CD14-positive monocyte (primary cell): ENCODE measurements at regions not wholly inside any gene's neighbourhood (a gene's known extent, or its start where the extent isn't known, plus 50 kb on each side); places are given as distances from the start of the nearest gene placed in this dataset.

ENCODE experiments used
- DNase-seq, 3 donors: peaks; one replicate each; pipeline ENCODE4 v3.0.0-alpha.2; 2011 to 2022
- H2AFZ ChIP-seq: 2 replicates; pipeline ENCODE4 v1.6.0; 2012; ENCODE audit warnings: mild to moderate bottlenecking, low read depth, low read length, inconsistent platforms; ENCODE audit not compliant: insufficient read depth, poor library complexity, severe bottlenecking
- H3K27ac ChIP-seq, 2 donors: 1 replicate in 1 of 2; 2 replicates in 1 of 2; pipeline ENCODE4 v1.5.1; 2012 to 2013; ENCODE audit warnings: low read length in 2 of 2, control low read depth in 1 of 2, inconsistent platforms in 1 of 2, low read depth in 1 of 2, mild to moderate bottlenecking in 1 of 2
- H3K27me3 ChIP-seq, 2 donors: one replicate each; pipeline versions ENCODE4 v1.6.0 to v1.6.1; 2011 to 2013; ENCODE audit warnings: low read length in 2 of 2; ENCODE audit not compliant: control insufficient read depth in 2 of 2, insufficient read depth in 2 of 2
- H3K36me3 ChIP-seq, 2 donors: replicated peaks in 1 of 2; 1 replicate in 1 of 2; 2 replicates in 1 of 2; pipeline versions ENCODE4 v1.5.1 to v1.6.1; 2012 to 2013; ENCODE audit warnings: low read length in 2 of 2, control low read depth in 1 of 2, inconsistent platforms in 1 of 2, mild to moderate bottlenecking in 1 of 2; ENCODE audit not compliant: insufficient read depth in 2 of 2, control insufficient read depth in 1 of 2
- H3K4me1 ChIP-seq, 2 donors: 1 replicate in 1 of 2; 2 replicates in 1 of 2; pipeline versions ENCODE4 v1.5.1 to v1.6.1; 2012 to 2013; ENCODE audit warnings: low read length in 2 of 2, control low read depth in 1 of 2, inconsistent platforms in 1 of 2, mild to moderate bottlenecking in 1 of 2, moderate library complexity in 1 of 2; ENCODE audit not compliant: insufficient read depth in 2 of 2, control insufficient read depth in 1 of 2
- H3K4me2 ChIP-seq: replicated peaks from 2 replicates; pipeline ENCODE3; 2012; ENCODE audit warnings: low read length, moderate library complexity, mild to moderate bottlenecking; ENCODE audit not compliant: poor library complexity, severe bottlenecking; ENCODE audit errors: extremely low read depth
- H3K4me3 ChIP-seq, 3 experiments: fragments of 200-600 bp in 1 of 3; sonication (generic) in 1 of 3; replicated peaks in 1 of 3; 1 replicate in 2 of 3; 2 replicates in 1 of 3; pipeline ENCODE4 v1.5.1; 2011 to 2013; ENCODE audit warnings: low read length in 3 of 3, mild to moderate bottlenecking in 3 of 3, control low read depth in 2 of 3, low read depth in 2 of 3, inconsistent platforms in 1 of 3, moderate library complexity in 1 of 3
- H3K79me2 ChIP-seq: 2 replicates; pipeline ENCODE4 v1.6.0; 2012; ENCODE audit warnings: mild to moderate bottlenecking, control low read depth, inconsistent platforms, low read length, moderate library complexity; ENCODE audit not compliant: insufficient read depth
- H3K9ac ChIP-seq: 2 replicates; pipeline ENCODE4 v1.6.0; 2017; ENCODE audit warnings: low read length, mild to moderate bottlenecking; ENCODE audit not compliant: insufficient read depth, poor library complexity, severe bottlenecking
- H3K9me3 ChIP-seq, 2 donors: replicated peaks in 1 of 2; 1 replicate in 1 of 2; 2 replicates in 1 of 2; pipeline versions ENCODE4 v1.5.1 to v1.6.1; 2012 to 2013; ENCODE audit warnings: low read length in 2 of 2, control low read depth in 1 of 2; ENCODE audit not compliant: control insufficient read depth in 1 of 2, insufficient read depth in 1 of 2
- H4K20me1 ChIP-seq: 2 replicates; pipeline ENCODE4 v1.6.0; 2012; ENCODE audit warnings: mild to moderate bottlenecking, low read length, control low read depth, moderate library complexity; ENCODE audit not compliant: insufficient read depth
- H3K27ac Mint-ChIP-seq, 7 donors: one replicate each; pipeline ENCODE4 v1.8.0; 2020; ENCODE audit warnings: mild to moderate bottlenecking in 7 of 7, mixed read lengths in 7 of 7, moderate library complexity in 6 of 7, inconsistent platforms in 2 of 7
- H3K27me3 Mint-ChIP-seq, 3 donors: one replicate each; pipeline ENCODE4 v1.8.0; 2021 to 2022; ENCODE audit warnings: low read depth in 3 of 3, mild to moderate bottlenecking in 3 of 3, mixed read lengths in 3 of 3, moderate library complexity in 3 of 3, inconsistent platforms in 1 of 3
- H3K36me3 Mint-ChIP-seq, 2 donors: one replicate each; pipeline ENCODE4 v1.8.0; 2020; ENCODE audit warnings: mixed read lengths in 2 of 2, inconsistent platforms in 1 of 2, mild to moderate bottlenecking in 1 of 2
- H3K4me1 Mint-ChIP-seq: one replicate; pipeline ENCODE4 v1.8.0; 2020; ENCODE audit warnings: mild to moderate bottlenecking, mixed read lengths
- H3K4me3 Mint-ChIP-seq, 2 donors: one replicate each; pipeline ENCODE4 v1.8.0; 2020; ENCODE audit warnings: mild to moderate bottlenecking in 2 of 2, mixed read lengths in 2 of 2, moderate library complexity in 1 of 2
- H3K9me3 Mint-ChIP-seq, 7 donors: one replicate each; pipeline ENCODE4 v1.8.0; 2020 to 2022; ENCODE audit warnings: mixed read lengths in 7 of 7, mild to moderate bottlenecking in 6 of 7, moderate library complexity in 6 of 7, inconsistent platforms in 2 of 7
- CTCF ChIP-seq: fragments of 200-600 bp; IDR thresholded peaks from one replicate; pipeline ENCODE4 v1.8.0; 2022; ENCODE audit warnings: antibody characterized with exemption, mild to moderate bottlenecking
- WGBS: methylation state at CpG from one replicate; pipeline ENCODE4 v1.1.5; 2013; ENCODE audit warnings: missing lambda C conversion rate; ENCODE audit not compliant: insufficient coverage; 5-methylcytosine and 5-hydroxymethylcytosine counted together
- intact Hi-C, 2 donors: fragments of 100-400 bp; cut with micrococcal nuclease; formaldehyde crosslinking; loops; one replicate each; pipeline versions ENCODE4 v1.15.0 to v1.15.1; 2023

GRCh38 chr16:74168445-74168844, 128.2 kb upstream of the PSMD7 start:
- no peak overlapping the region for H2AFZ ChIP-seq
- H3K27ac ChIP-seq, result no peak overlapping the region
- no peaks in the 10 kb centered on the region for H3K27me3 ChIP-seq
- no peak overlapping the region for H3K9ac ChIP-seq
- WGBS, result no CpG with 5 or more reads among the region's 1 CpG
- H3K36me3 Mint-ChIP-seq, result no peaks in the 10 kb centered on the region
- peaks cover 0 to 1% (median 0%) of the 10 kb centered on the region in 7 donors for H3K9me3 Mint-ChIP-seq
- no peaks in the 10 kb centered on the region for H3K36me3 ChIP-seq
- H3K4me1 ChIP-seq, result no peaks in the 10 kb centered on the region
- H3K4me2 ChIP-seq, result no peak overlapping the region
- H3K27me3 Mint-ChIP-seq, result peaks cover 0 to 2% (median 0%) of the 10 kb centered on the region in 3 donors
- no peaks in the 10 kb centered on the region for H4K20me1 ChIP-seq
- no peak for TF ChIP-seq CTCF
- no peak overlapping the region for H3K4me3 Mint-ChIP-seq
- no peaks in the 10 kb centered on the region for H3K79me2 ChIP-seq
- intact Hi-C loops, result no loop called here
- DNase-seq, result no peak
- no peaks in the 10 kb centered on the region for H3K4me1 Mint-ChIP-seq
- no peaks in the 10 kb centered on the region for H3K9me3 ChIP-seq
- H3K27ac Mint-ChIP-seq, result no peak overlapping the region
- H3K4me3 ChIP-seq, result no peak overlapping the region

GRCh38 chr16:74166456-74166855, 130.2 kb upstream of the PSMD7 start:
- Histone ChIP-seq H3K36me3 (no peaks in the 10 kb centered on the region), H3K79me2 (no peaks in the 10 kb centered on the region), H3K9me3 (no peaks in the 10 kb centered on the region), H3K4me1 (no peaks in the 10 kb centered on the region), H3K4me3 (no peak overlapping the region), H3K9ac (no peak overlapping the region), H3K27ac (no peak overlapping the region), H2AFZ (no peak overlapping the region), H4K20me1 (no peaks in the 10 kb centered on the region), H3K27me3 (no peaks in the 10 kb centered on the region), H3K4me2 (no peak overlapping the region)
- intact Hi-C loops, result no loop called here
- WGBS, result no CpG with 5 or more reads among the region's 2 CpGs
- Mint-ChIP-seq H3K4me3 (no peak overlapping the region), H3K9me3 (peaks cover 0 to 1% (median 0%) of the 10 kb centered on the region in 7 donors), H3K36me3 (no peaks in the 10 kb centered on the region), H3K27me3 (peaks cover 0 to 2% (median 0%) of the 10 kb centered on the region in 3 donors), H3K27ac (no peak overlapping the region), H3K4me1 (no peaks in the 10 kb centered on the region)
- TF ChIP-seq CTCF, result no peak
- no peak for DNase-seq
